Bronchial epithelial cell (primary cell): ENCODE measurements at regions not wholly inside any gene's neighbourhood (a gene's known extent, or its start where the extent isn't known, plus 50 kb on each side); places are given as distances from the start of the nearest gene placed in this dataset.
A peak's percentile ranks its signal among the peaks of the same experiment; 100 is the strongest.

Experiments used
- DNase-seq: peaks from one replicate; pipeline ENCODE4 v3.0.0-alpha.2; 2010; ENCODE audit warnings: low read depth
- FAIRE-seq: peaks from 2 replicates; lab custom pipeline; 2011; peaks lifted over from hg19 to GRCh38; lab: Jason Lieb, UNC
- H3K27me3 ChIP-seq: 2 replicates; pipeline ENCODE4 v1.5.1; 2011; ENCODE audit warnings: low read length; ENCODE audit not compliant: control insufficient read depth, insufficient read depth
- H3K36me3 ChIP-seq: 2 replicates; pipeline ENCODE4 v1.5.1; 2011; ENCODE audit warnings: low read length; ENCODE audit not compliant: control insufficient read depth, insufficient read depth
- H3K4me3 ChIP-seq: 2 replicates; pipeline ENCODE4 v1.5.1; 2011; ENCODE audit warnings: mild to moderate bottlenecking, low read depth, low read length, control low read depth
- CTCF ChIP-seq: IDR thresholded peaks from 2 replicates; pipeline ENCODE4 v1.5.1; 2011; ENCODE audit warnings: mild to moderate bottlenecking, moderate library complexity, low read length, control low read depth, inconsistent platforms; ENCODE audit not compliant: insufficient read depth, severe bottlenecking

GRCh38 chr4:110306303-110306702 is 107.9 kb upstream of the ELOVL6 start:
- DNase-seq: no peak
- Histone ChIP-seq H3K36me3 (no peaks in the 10 kb centered on the region), H3K27me3 (no peaks in the 10 kb centered on the region), H3K4me3 (no peak overlapping the region)
- TF ChIP-seq CTCF: no peak
- no peak for FAIRE-seq

DNA sequence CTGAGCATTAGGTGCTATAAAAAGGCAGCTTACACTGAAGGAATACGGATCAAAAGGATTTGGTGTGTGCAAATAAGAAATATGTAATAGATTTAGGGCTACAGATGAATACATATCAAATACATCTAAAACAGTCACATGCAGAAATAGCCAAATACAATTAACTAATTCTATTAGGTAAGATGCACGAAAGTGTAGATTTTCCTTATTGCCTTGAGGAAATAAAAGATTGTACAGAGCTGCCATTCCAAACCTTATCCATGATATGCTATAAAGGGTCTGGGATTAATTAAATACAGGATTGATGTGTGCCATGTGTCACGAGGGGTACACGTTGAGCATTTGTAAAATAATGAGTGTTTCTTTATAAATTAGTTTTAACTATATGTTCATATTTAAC is 107.0 kb upstream of the ELOVL6 start:
- TF ChIP-seq CTCF: no peak
- no peak overlapping the region for H3K4me3 ChIP-seq
- H3K27me3 ChIP-seq: no peaks in the 10 kb centered on the region
- DNase-seq (no peak), FAIRE-seq (no peak)
- H3K36me3 ChIP-seq: no peaks in the 10 kb centered on the region

DNA sequence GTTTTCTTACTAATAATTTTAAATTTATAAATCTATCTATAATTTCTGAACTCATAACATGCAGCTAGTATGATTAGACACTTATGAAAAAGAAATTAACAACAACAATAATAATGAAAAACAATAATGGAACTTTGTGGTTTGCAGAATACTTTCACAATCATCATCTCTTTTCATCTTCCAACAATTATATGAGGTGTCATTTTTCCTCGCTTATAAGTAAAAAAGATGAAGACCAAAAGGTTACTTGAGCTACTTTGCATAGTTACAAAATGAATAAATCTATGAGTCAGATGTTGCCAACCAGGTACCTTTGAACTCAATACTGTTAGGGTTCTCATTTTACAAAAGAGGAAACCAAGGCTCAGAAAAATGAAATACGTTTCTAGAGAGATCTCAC is 98.5 kb upstream of the ELOVL6 start:
- FAIRE-seq: no peak
- Histone ChIP-seq H3K4me3 (no peak overlapping the region), H3K36me3 (no peaks in the 10 kb centered on the region), H3K27me3 (no peaks in the 10 kb centered on the region)
- DNase-seq: peak; percentile 65
- TF ChIP-seq CTCF: no peak

GRCh38 chr4:110294165-110294564 is 95.8 kb upstream of the ELOVL6 start:
- TF ChIP-seq CTCF: no peak
- FAIRE-seq (no peak), DNase-seq (no peak)
- Histone ChIP-seq H3K27me3 (no peaks in the 10 kb centered on the region), H3K36me3 (no peaks in the 10 kb centered on the region), H3K4me3 (no peak overlapping the region)

GRCh38 chr4:110292994-110293744 is 94.8 kb upstream of the ELOVL6 start:
- no peaks in the 10 kb centered on the region for H3K27me3 ChIP-seq
- FAIRE-seq (no peak), DNase-seq (peak; percentile 14)
- no peak for TF ChIP-seq CTCF
- no peak overlapping the region for H3K4me3 ChIP-seq
- H3K36me3 ChIP-seq: no peaks in the 10 kb centered on the region

- TF ChIP-seq CTCF: no peak
- H3K36me3 ChIP-seq: no peaks in the 10 kb centered on the region
- H3K4me3 ChIP-seq: no peak overlapping the region
- no peak for DNase-seq
- H3K27me3 ChIP-seq: no peaks in the 10 kb centered on the region
- no peak for FAIRE-seq
Observed at GRCh38 chr4:110290511-110290910, 92.1 kb upstream of the ELOVL6 start.
